ENCODE measurements at regions not wholly inside any gene's neighbourhood (a gene's known extent, or its start where the extent isn't known, plus 50 kb on each side); places are given as distances from the start of the nearest gene placed in this dataset.

GRCh38 chr4:176525576-176525975 is 205.8 kb downstream of the SPCS3 start:
- Mint-ChIP-seq H3K36me3 (ENCODE audit: low read depth, unreplicated experiment) (no peaks in the 10 kb centered on the region), H3K27ac (ENCODE audit: unreplicated experiment) (no peak overlapping the region), H3K9me3 (ENCODE audit: unreplicated experiment) (no peaks in the 10 kb centered on the region), H3K27me3 (ENCODE audit: low read depth, unreplicated experiment) (no peaks in the 10 kb centered on the region), H3K4me3 (ENCODE audit: unreplicated experiment) (no peak overlapping the region), H3K4me1 (ENCODE audit: low read depth, unreplicated experiment) (no peaks in the 10 kb centered on the region)
- no peak for TF ChIP-seq EZH2 (IDR thresholded peaks at IDR 0.05; ENCODE audit: insufficient read depth, low read length)
- no peak for TF ChIP-seq CTCF (IDR thresholded peaks at IDR 0.05; ENCODE audit: insufficient read depth, low read depth, low read length)
- Histone ChIP-seq H3K4me3 (ENCODE audit: insufficient read depth, low read depth, low read length) (no peak overlapping the region), H4K20me1 (ENCODE audit: insufficient read depth, low read length) (no peaks in the 10 kb centered on the region), H3K9ac (ENCODE audit: low read length) (no peak overlapping the region), H2AFZ (ENCODE audit: low read depth, low read length) (no peak overlapping the region), H3K79me2 (ENCODE audit: insufficient read depth, low read length) (no peaks in the 10 kb centered on the region), H3K27me3 (ENCODE audit: insufficient read depth, low read length) (no peaks in the 10 kb centered on the region), H3K4me1 (ENCODE audit: insufficient read depth, low read length) (no peaks in the 10 kb centered on the region), H3K4me2 (ENCODE audit: low read length) (no peak overlapping the region), H3K36me3 (ENCODE audit: insufficient read depth, low read length) (no peaks in the 10 kb centered on the region), H3K27ac (ENCODE audit: low read depth, low read length) (no peak overlapping the region), H3K9me3 (ENCODE audit: insufficient read depth, low read depth, low read length) (no peaks in the 10 kb centered on the region)
- FAIRE-seq (peak; percentile 17), DNase-seq (ENCODE audit: low read depth) (no peak)

DNA sequence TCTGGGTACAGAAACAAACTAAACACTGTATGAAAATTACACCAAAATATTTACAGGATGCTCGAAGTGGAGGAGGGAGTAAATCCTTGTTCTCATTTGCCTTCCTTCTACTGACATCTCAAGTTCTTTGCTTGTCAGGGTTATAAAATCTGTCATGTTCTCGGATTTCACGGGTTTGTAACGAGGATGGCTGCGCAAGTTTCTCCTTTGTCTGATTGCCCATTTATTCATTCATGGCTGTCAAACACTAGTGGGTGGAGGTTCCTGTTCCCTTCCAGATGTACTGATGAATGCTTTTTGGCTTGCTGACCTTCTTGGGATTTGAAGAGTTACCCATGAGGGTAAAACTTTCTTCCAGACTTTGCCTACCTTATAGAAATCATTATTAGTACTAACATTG is 206.9 kb downstream of the SPCS3 start:
- no peaks in the 10 kb centered on the region for H3K36me3 ChIP-seq (ENCODE audit: insufficient read depth, low read length)
- no peak overlapping the region for H3K4me2 ChIP-seq (ENCODE audit: low read length)
- Mint-ChIP-seq H3K27me3 (ENCODE audit: low read depth, unreplicated experiment) (no peaks in the 10 kb centered on the region), H3K9me3 (ENCODE audit: unreplicated experiment) (no peaks in the 10 kb centered on the region), H3K4me3 (ENCODE audit: unreplicated experiment) (no peak overlapping the region), H3K27ac (ENCODE audit: unreplicated experiment) (no peak overlapping the region), H3K36me3 (ENCODE audit: low read depth, unreplicated experiment) (no peaks in the 10 kb centered on the region), H3K4me1 (ENCODE audit: low read depth, unreplicated experiment) (no peaks in the 10 kb centered on the region)
- no peaks in the 10 kb centered on the region for H3K79me2 ChIP-seq (ENCODE audit: insufficient read depth, low read length)
- no peaks in the 10 kb centered on the region for H3K27me3 ChIP-seq (ENCODE audit: insufficient read depth, low read length)
- H3K4me3 ChIP-seq (ENCODE audit: insufficient read depth, low read depth, low read length): no peak overlapping the region
- H2AFZ ChIP-seq (ENCODE audit: low read depth, low read length): no peak overlapping the region
- no peak overlapping the region for H3K9ac ChIP-seq (ENCODE audit: low read length)
- H3K27ac ChIP-seq (ENCODE audit: low read depth, low read length): no peak overlapping the region
- FAIRE-seq (no peak), DNase-seq (ENCODE audit: low read depth) (no peak)
- no peak for TF ChIP-seq CTCF (IDR thresholded peaks at IDR 0.05; ENCODE audit: insufficient read depth, low read depth, low read length)
- TF ChIP-seq EZH2 (IDR thresholded peaks at IDR 0.05; ENCODE audit: insufficient read depth, low read length): no peak
- no peaks in the 10 kb centered on the region for H3K4me1 ChIP-seq (ENCODE audit: insufficient read depth, low read length)
- no peaks in the 10 kb centered on the region for H3K9me3 ChIP-seq (ENCODE audit: insufficient read depth, low read depth, low read length)
- no peaks in the 10 kb centered on the region for H4K20me1 ChIP-seq (ENCODE audit: insufficient read depth, low read length)

DNA sequence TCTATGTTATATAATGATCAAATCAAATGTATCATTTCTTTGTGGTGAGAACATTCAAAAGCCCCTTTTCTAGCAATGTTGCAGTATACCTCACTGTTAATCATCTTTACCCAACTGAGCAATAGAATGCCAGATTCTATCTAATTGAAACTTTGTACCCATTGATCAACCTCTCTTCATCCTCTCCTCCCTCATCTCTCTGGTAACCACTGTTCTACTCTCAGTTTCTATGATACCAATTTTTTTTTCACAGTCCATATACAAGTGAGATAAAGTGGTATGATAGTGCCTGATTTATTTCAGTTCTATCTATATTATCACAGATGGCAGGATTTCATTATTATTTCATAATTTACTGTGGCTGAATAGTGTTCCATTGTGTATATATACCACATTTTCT is 209.8 kb downstream of the SPCS3 start:
- DNase-seq (ENCODE audit: low read depth) (no peak), FAIRE-seq (no peak)
- H3K4me3 Mint-ChIP-seq (ENCODE audit: unreplicated experiment): no peak overlapping the region

More for the DNA sequence above, 209.8 kb downstream of the SPCS3 start:
- peaks cover 19% of the 10 kb centered on the region for H3K4me1 Mint-ChIP-seq (ENCODE audit: low read depth, unreplicated experiment)
- H3K4me3 ChIP-seq (ENCODE audit: insufficient read depth, low read depth, low read length): no peak overlapping the region
- no peaks in the 10 kb centered on the region for H3K9me3 Mint-ChIP-seq (ENCODE audit: unreplicated experiment)
- no peak overlapping the region for H3K9ac ChIP-seq (ENCODE audit: low read length)
- H4K20me1 ChIP-seq (ENCODE audit: insufficient read depth, low read length): no peaks in the 10 kb centered on the region
- H3K27ac Mint-ChIP-seq (ENCODE audit: unreplicated experiment): no peak overlapping the region
- TF ChIP-seq EZH2 (IDR thresholded peaks at IDR 0.05; ENCODE audit: insufficient read depth, low read length) (no peak), CTCF (IDR thresholded peaks at IDR 0.05; ENCODE audit: insufficient read depth, low read depth, low read length) (no peak)
- H3K36me3 Mint-ChIP-seq (ENCODE audit: low read depth, unreplicated experiment): no peaks in the 10 kb centered on the region
- H3K27me3 Mint-ChIP-seq (ENCODE audit: low read depth, unreplicated experiment): no peaks in the 10 kb centered on the region
- peaks cover 6% of the 10 kb centered on the region for H3K4me1 ChIP-seq (ENCODE audit: insufficient read depth, low read length)
- no peaks in the 10 kb centered on the region for H3K36me3 ChIP-seq (ENCODE audit: insufficient read depth, low read length)
- no peak overlapping the region for H2AFZ ChIP-seq (ENCODE audit: low read depth, low read length)
- H3K27me3 ChIP-seq (ENCODE audit: insufficient read depth, low read length): no peaks in the 10 kb centered on the region
- no peak overlapping the region for H3K27ac ChIP-seq (ENCODE audit: low read depth, low read length)
- H3K79me2 ChIP-seq (ENCODE audit: insufficient read depth, low read length): no peaks in the 10 kb centered on the region
- no peak overlapping the region for H3K4me2 ChIP-seq (ENCODE audit: low read length)
- H3K9me3 ChIP-seq (ENCODE audit: insufficient read depth, low read depth, low read length): no peaks in the 10 kb centered on the region

All from astrocyte (in vitro differentiated cells and primary cell).